Testis (tissue), 2 donors: ENCODE measurements at regions not wholly inside any gene's neighbourhood (a gene's known extent, or its start where the extent isn't known, plus 50 kb on each side); places are given as distances from the start of the nearest gene placed in this dataset.

Experiments
- DNase-seq: peaks from one replicate; pipeline ENCODE4 v3.0.0-alpha.2; 2019
- H3K27ac ChIP-seq, 2 donors: fragments of 200-600 bp; sonication (generic); one replicate each; pipeline ENCODE4 v1.5.1; 2019
- H3K27me3 ChIP-seq: fragments of 200-600 bp; sonication (generic); one replicate; pipeline ENCODE4 v1.5.1; 2019
- H3K36me3 ChIP-seq: fragments of 200-600 bp; sonication (generic); one replicate; pipeline ENCODE4 v1.5.1; 2017; ENCODE audit warnings: low read depth; ENCODE audit errors: missing control alignments
- H3K4me1 ChIP-seq: fragments of 200-600 bp; sonication (generic); one replicate; pipeline ENCODE4 v1.5.1; 2019
- H3K4me3 ChIP-seq, 2 donors: fragments of 200-600 bp; sonication (generic); one replicate each; pipeline ENCODE4 v1.5.1; 2017 to 2019
- H3K9me3 ChIP-seq: fragments of 200-600 bp; sonication (generic); one replicate; pipeline ENCODE4 v1.5.1; 2017
- CTCF ChIP-seq, 3 experiments: fragments of 450-650 bp in 2 of 3; fragments of 200-600 bp in 1 of 3; sonication (generic) in 1 of 3; IDR thresholded peaks; one replicate each; pipeline ENCODE4 v1.5.1; 2016 to 2019; ENCODE audit warnings: antibody characterized with exemption in 3 of 3, mild to moderate bottlenecking in 2 of 3, moderate library complexity in 1 of 3
- POLR2A ChIP-seq: fragments of 450-650 bp; IDR thresholded peaks from one replicate; pipeline ENCODE4 v1.6.1; 2017; ENCODE audit warnings: antibody characterized with exemption, mild to moderate bottlenecking, moderate library complexity
- WGBS, 2 donors: methylation state at CpG; one replicate each; pipeline ENCODE4 v1.1.5; 2018; 5-methylcytosine and 5-hydroxymethylcytosine counted together
- intact Hi-C: fragments of 100-400 bp; cut with DNase I; formaldehyde crosslinking; loops from one replicate; pipeline ENCODE4 v1.15.1; 2023; ENCODE audit warnings: low total_unique reads

- DNase-seq, result no peak
- 95 to 100% methylated on average over 2 of the region's 2 CpGs for WGBS, 2 donors
These were observed 180.8 kb downstream of the MDFIC start for GRCh38 chr7:115102738-115103137.

GRCh38 chr7:115101199-115101598, 179.3 kb downstream of the MDFIC start:
- H3K27ac ChIP-seq, result no peak overlapping the region
- H3K4me3 ChIP-seq, result no peak overlapping the region
- H3K9me3 ChIP-seq, result no peaks in the 10 kb centered on the region
- H3K27me3 ChIP-seq, result no peaks in the 10 kb centered on the region
- intact Hi-C loops, result no loop called here
- no peak for DNase-seq
- TF ChIP-seq POLR2A (no peak), CTCF (IDR thresholded peaks at IDR 0.05) (no peak)
- no peaks in the 10 kb centered on the region for H3K4me1 ChIP-seq
- no peaks in the 10 kb centered on the region for H3K36me3 ChIP-seq

More at GRCh38 chr7:115102738-115103137, 180.8 kb downstream of the MDFIC start:
- H3K4me1 ChIP-seq, result no peaks in the 10 kb centered on the region
- H3K9me3 ChIP-seq, result no peaks in the 10 kb centered on the region
- TF ChIP-seq POLR2A, result no peak
- TF ChIP-seq CTCF (IDR thresholded peaks at IDR 0.05), result no peak
- no peak overlapping the region for H3K4me3 ChIP-seq
- H3K27me3 ChIP-seq, result no peaks in the 10 kb centered on the region
- no peak overlapping the region for H3K27ac ChIP-seq
- H3K36me3 ChIP-seq, result no peaks in the 10 kb centered on the region
- intact Hi-C loops, result no loop called here

- Histone ChIP-seq H3K36me3 (no peaks in the 10 kb centered on the region), H3K27ac (no peak overlapping the region), H3K27me3 (no peaks in the 10 kb centered on the region), H3K9me3 (no peaks in the 10 kb centered on the region), H3K4me1 (no peaks in the 10 kb centered on the region), H3K4me3 (no peak overlapping the region)
- 36 to 56% methylated on average over 1 of the region's 1 CpG for WGBS, 2 donors
- intact Hi-C loops, result no loop called here
- TF ChIP-seq POLR2A, result no peak
- no peak for TF ChIP-seq CTCF (IDR thresholded peaks at IDR 0.05)
- no peak for DNase-seq
These were observed 178.0 kb downstream of the MDFIC start for GRCh38 chr7:115099906-115100305.

- no peak for DNase-seq
- Histone ChIP-seq H3K36me3 (no peaks in the 10 kb centered on the region), H3K4me1 (no peaks in the 10 kb centered on the region), H3K27me3 (no peaks in the 10 kb centered on the region), H3K9me3 (no peaks in the 10 kb centered on the region), H3K4me3 (no peak overlapping the region), H3K27ac (no peak overlapping the region)
- TF ChIP-seq CTCF (IDR thresholded peaks at IDR 0.05) (no peak), POLR2A (no peak)
- 74 to 77% methylated on average over 3 of the region's 3 CpGs for WGBS, 2 donors
- intact Hi-C loops, result no loop called here
These were observed 175.3 kb downstream of the MDFIC start for GRCh38 chr7:115097175-115097671.

- intact Hi-C loops, result no loop called here
- no peaks in the 10 kb centered on the region for H3K4me1 ChIP-seq
- DNase-seq, result no peak
- H3K27me3 ChIP-seq, result no peaks in the 10 kb centered on the region
- no peaks in the 10 kb centered on the region for H3K36me3 ChIP-seq
- WGBS, 2 donors, result 95 to 100% methylated on average over 1 of the region's 1 CpG
- no peak overlapping the region for H3K27ac ChIP-seq
- no peak overlapping the region for H3K4me3 ChIP-seq
- no peaks in the 10 kb centered on the region for H3K9me3 ChIP-seq
- TF ChIP-seq CTCF (IDR thresholded peaks at IDR 0.05) (no peak), POLR2A (no peak)
These were observed 174.4 kb downstream of the MDFIC start for GRCh38 chr7:115096262-115096661.
